HG03103 (cell line): ENCODE measurements at regions not wholly inside any gene's neighbourhood (a gene's known extent, or its start where the extent isn't known, plus 50 kb on each side); places are given as distances from the start of the nearest gene placed in this dataset.

Experiments used
- ATAC-seq: cut with Tn5 transposase; IDR thresholded peaks from one replicate; pipeline ENCODE4 v1.9.1; 2021; ENCODE audit warnings: low read depth; ENCODE audit not compliant: unreplicated experiment

DNA sequence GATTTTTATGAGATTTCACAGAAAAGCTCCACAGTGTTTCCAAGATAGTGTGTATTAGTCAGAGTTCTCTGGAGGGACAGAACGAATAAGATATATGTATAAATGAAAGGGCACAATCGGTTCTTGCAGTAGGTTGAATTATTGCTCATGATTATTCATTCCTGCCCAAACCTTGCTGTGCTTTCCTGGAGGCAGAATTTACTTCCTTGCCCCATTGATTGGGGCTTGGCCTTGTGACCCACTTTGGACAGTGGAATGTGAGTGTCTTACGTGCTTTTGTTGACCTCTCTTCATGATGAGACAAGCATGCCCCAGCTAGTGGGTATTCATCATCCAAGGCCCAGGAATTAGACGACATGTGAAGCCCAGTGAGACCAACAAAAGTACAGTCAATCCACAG is 53.0 kb upstream of the ABCB5 start:
- no peak for ATAC-seq
